Calu3 (cell line): ENCODE measurements at regions not wholly inside any gene's neighbourhood (a gene's known extent, or its start where the extent isn't known, plus 50 kb on each side); places are given as distances from the start of the nearest gene placed in this dataset.
A peak's percentile ranks its signal among the peaks of the same experiment; 100 is the strongest.
"Not testable (repeated sequence)": the region's sequence is repeated elsewhere in the genome, so short reads cannot be mapped to it uniquely, and the experiment has no call there.

Source experiments
- BruUV-seq: library from RNA; stranded (reverse); fragments of 400-500 nt; replicated peaks from 2 replicates; lab custom pipeline; 2021; lab: Mats Ljungman, UMichigan
- CTCF ChIA-PET: fragments of 300-600 bp; sonication (Branson Sonifier 250); formaldehyde crosslinking; loops from one replicate; lab custom pipeline; 2022; ENCODE audit warnings: antibody characterized with exemption; lab: Charles Lee
- DNase-seq: peaks from one replicate; pipeline ENCODE4 v3.0.0; 2022
- H3K27ac Mint-ChIP-seq: one replicate; pipeline ENCODE4 v1.8.0; 2022; ENCODE audit warnings: mixed read lengths; ENCODE audit not compliant: unreplicated experiment
- H3K27me3 Mint-ChIP-seq: one replicate; pipeline ENCODE4 v1.8.0; 2022; ENCODE audit warnings: mixed read lengths; ENCODE audit not compliant: unreplicated experiment
- H3K36me3 Mint-ChIP-seq: one replicate; pipeline ENCODE4 v1.8.0; 2022; ENCODE audit warnings: mild to moderate bottlenecking, moderate library complexity, mixed read lengths; ENCODE audit not compliant: insufficient read depth, unreplicated experiment
- H3K4me1 Mint-ChIP-seq: one replicate; pipeline ENCODE4 v1.8.0; 2022; ENCODE audit warnings: mild to moderate bottlenecking, low read depth, mixed read lengths; ENCODE audit not compliant: unreplicated experiment
- H3K4me3 Mint-ChIP-seq: one replicate; pipeline ENCODE4 v1.8.0; 2022; ENCODE audit warnings: mild to moderate bottlenecking, low read depth, moderate library complexity, mixed read lengths; ENCODE audit not compliant: unreplicated experiment
- H3K9me3 Mint-ChIP-seq: one replicate; pipeline ENCODE4 v1.8.0; 2022; ENCODE audit warnings: low read depth, mixed read lengths; ENCODE audit not compliant: unreplicated experiment
- intact Hi-C: fragments of 100-400 bp; cut with micrococcal nuclease; formaldehyde crosslinking; loops from one replicate; pipeline ENCODE4 v1.10.0; 2022; ENCODE audit not compliant: unreplicated experiment

DNA sequence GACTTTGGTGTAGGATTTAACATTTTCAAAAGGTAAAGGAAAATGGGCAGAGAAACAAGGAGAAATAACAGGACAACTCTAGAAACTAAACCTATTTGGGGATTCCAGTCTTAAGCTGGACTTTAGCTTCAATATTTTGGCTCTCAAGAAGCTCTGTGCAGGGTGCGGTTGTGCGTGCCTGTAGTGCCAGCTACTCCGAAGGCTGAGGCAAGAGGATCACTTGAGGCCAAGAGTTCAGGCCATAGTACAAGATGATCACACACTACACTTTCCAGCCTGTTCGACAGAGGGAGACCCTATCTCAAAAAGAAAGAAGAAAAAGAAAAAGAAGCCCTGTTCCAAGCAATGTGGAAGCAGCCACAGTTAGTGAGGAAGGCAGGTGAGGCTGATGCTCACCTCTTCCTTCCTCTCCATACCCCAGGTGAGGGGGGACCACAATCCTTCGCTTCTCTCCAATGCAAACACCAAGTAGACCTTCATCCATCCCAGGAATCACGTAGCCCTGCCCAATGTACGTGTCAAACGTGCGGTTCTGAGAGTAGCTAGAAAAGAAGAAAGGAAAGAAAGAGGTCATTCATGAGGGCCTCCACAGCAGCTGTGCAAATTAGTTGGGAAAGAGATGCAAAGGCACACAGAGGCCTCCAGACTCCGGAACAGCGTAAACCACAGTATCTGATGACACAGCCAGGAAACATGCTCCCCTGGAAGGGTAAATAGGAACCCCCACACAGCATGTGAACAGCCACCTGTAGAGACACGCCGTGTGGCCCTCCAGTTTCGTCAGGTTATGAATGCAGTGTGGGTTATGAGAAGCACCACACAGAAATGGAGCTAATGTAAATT is 126.5 kb upstream of the VOPP1 start:
- intact Hi-C loops, H3K27ac Mint-ChIP-seq, H3K4me3 Mint-ChIP-seq, H3K36me3 Mint-ChIP-seq, H3K27me3 Mint-ChIP-seq, H3K9me3 Mint-ChIP-seq: not testable (repeated sequence)
- peak; percentile 42 for DNase-seq
- BruUV-seq: TSS peak; percentile 81
- H3K4me1 Mint-ChIP-seq: peaks cover 18% of the 10 kb centered on the region
- CTCF ChIA-PET: interaction anchor here (0.6 kb wide), 1 partner anchor 205 kb away, joined by 4 read pairs; no protein-coding TSS in a partner anchor

DNA sequence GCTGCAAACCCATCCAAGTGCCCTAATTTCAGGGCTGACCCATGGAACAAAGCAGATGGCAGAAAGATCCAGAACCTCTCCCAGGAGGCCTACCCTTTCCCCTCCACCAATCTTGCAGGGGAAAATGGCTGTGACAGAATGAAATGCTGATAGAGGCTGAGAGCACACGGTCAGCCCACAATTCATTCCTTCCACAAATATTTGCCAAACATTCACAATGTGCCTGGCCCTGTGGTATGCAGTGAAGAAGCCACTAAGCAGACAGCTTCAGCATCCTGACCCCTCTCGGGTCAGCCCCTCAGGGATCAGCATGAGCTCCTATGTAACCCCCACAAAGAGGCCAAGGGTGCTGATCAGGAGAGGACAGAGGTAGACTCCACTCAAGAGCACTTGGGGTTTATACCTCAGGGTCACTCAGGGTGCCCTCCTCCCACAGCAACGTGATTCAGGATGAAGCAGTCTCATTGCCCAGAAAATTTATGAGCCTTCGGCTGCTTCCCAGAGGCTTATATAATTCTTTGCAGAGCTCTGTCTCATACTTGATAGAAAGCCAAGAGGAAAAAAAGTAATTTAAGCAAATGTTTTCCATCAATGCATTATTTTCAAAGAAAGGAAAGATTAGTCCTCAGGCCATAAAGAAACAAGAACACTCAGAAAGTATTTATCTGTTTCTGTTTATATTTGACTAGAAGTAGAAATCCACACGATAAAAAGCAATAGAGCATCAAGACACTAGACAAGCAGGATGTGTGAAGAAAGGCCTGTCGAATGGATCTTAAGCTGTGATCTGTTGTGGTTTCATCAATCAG is 123.8 kb upstream of the VOPP1 start:
- BruUV-seq, H3K27me3 Mint-ChIP-seq, CTCF ChIA-PET, H3K4me3 Mint-ChIP-seq, intact Hi-C loops, H3K9me3 Mint-ChIP-seq, DNase-seq, H3K36me3 Mint-ChIP-seq, H3K27ac Mint-ChIP-seq: not testable (repeated sequence)
- H3K4me1 Mint-ChIP-seq: peaks cover 20% of the 10 kb centered on the region

DNA sequence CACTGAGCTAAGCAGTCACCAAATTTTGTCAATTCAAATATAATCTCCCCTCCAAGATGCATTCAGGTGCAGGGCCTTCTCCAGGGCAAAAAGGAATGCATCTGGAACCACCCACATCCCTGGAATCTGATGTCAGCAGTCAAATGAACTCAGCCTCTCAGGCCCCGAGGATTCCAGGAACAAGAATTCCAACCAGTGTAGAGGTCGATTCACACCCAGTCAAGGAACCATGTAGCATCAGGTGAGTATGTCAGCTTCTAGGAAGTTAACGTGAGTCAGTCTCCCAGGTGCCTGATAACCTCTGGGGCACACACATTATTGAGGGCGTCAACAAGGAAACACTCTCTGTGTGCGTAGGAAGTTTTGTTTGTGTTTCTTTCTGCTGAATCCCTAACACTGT is 122.2 kb upstream of the VOPP1 start:
- H3K9me3 Mint-ChIP-seq, CTCF ChIA-PET, H3K4me3 Mint-ChIP-seq, intact Hi-C loops, BruUV-seq, H3K36me3 Mint-ChIP-seq, H3K27me3 Mint-ChIP-seq: not testable (repeated sequence)
- DNase-seq: peak; percentile 58
- peak overlapping the region; percentile 9 for H3K27ac Mint-ChIP-seq
- H3K4me1 Mint-ChIP-seq: peaks cover 20% of the 10 kb centered on the region

DNA sequence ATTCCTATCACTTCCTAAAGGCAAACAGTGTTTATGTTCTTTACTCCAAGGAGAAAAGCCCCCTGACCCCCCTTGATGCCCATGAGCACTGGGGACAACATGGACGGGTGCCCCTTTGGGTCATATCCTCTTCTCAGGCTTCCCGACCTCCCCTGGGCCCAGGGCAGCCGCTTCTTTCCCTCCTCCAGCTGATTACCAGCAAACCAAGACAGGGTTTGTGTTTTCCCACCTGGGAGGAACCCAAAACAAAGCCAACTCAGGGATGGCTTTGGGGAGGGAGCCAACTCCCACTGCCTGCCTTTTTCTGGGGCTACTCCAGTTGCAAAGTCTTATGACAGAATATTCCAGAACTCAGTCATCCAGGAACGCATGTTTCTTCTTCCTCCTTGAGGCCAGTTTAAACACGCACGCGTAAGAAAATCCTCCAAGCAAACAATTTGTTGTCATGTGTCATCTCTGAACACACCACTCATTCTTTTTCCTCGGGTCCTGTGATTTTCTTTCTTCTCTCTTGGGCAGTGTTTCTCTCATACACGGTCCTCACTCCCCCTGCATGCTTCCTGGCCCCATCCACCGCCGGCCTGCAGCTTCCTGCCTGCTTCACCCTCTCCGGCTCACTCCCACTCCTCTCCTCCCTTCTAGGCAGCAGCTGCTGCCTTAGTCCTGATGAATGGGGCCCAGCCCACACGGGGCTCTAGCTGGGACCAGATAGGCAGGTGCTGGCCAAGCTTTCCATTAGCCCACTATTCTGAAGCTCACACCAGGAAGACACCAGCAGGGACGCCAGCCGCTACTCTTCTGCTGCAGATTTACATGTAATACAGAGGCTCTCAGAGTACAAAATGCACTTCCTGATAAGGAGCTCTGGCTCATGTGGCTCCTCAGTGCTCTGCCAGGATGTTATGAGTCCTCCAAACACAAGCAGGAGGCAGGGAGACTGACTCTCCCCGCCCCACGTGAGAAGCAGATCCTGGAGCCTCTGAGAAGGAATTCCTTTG is 116.7 kb upstream of the VOPP1 start:
- not testable (repeated sequence) for BruUV-seq, DNase-seq

DNA sequence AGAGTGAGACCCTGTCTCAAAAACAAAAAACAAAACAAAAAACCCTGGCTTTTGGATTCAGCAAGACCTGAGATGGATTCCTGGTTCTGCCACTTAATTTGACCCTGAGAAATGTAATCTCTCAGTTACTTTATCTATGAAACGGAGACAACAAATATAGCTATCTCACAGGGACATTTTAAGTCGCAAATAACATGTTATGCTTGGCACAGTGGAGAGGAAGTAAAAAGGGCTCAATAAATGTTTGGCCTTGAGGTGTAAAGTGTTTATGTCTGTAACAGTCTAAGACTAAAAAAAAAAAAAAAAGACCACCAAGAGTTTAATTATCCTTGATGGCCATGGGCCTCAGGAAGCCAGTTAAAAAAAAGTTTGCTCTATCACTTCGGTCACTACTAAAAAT is 116.0 kb upstream of the VOPP1 start:
- H3K36me3 Mint-ChIP-seq, CTCF ChIA-PET, DNase-seq, H3K27ac Mint-ChIP-seq, H3K9me3 Mint-ChIP-seq, BruUV-seq, H3K4me1 Mint-ChIP-seq, H3K4me3 Mint-ChIP-seq, intact Hi-C loops: not testable (repeated sequence)
- H3K27me3 Mint-ChIP-seq: peaks cover 14% of the 10 kb centered on the region

More for the DNA sequence above, 116.7 kb upstream of the VOPP1 start:
- H3K27me3 Mint-ChIP-seq, intact Hi-C loops, H3K36me3 Mint-ChIP-seq, H3K4me1 Mint-ChIP-seq, H3K27ac Mint-ChIP-seq, H3K9me3 Mint-ChIP-seq, H3K4me3 Mint-ChIP-seq, CTCF ChIA-PET: not testable (repeated sequence)

DNA sequence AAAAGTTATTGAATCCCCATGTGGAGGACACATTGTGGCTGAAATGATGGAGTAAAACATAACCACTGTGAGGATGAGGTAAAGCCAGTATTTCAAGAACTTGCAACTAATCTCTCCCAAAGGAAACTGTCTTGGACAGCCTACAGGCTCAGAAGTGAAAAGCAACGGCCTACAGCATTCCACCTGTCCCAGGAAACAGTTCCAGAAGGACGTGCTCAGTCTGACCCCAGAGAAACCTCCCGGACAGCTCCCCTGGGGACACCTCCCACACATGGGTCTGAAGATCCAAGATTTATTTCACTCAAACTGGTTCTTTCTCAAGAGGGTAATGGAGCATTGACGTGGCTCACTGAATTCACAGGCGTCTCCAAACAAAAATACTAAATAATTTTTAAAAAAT is 115.0 kb upstream of the VOPP1 start:
- H3K36me3 Mint-ChIP-seq, H3K9me3 Mint-ChIP-seq, CTCF ChIA-PET, H3K4me1 Mint-ChIP-seq, intact Hi-C loops, H3K4me3 Mint-ChIP-seq, H3K27ac Mint-ChIP-seq, BruUV-seq, DNase-seq: not testable (repeated sequence)
- peaks cover 21% of the 10 kb centered on the region for H3K27me3 Mint-ChIP-seq

DNA sequence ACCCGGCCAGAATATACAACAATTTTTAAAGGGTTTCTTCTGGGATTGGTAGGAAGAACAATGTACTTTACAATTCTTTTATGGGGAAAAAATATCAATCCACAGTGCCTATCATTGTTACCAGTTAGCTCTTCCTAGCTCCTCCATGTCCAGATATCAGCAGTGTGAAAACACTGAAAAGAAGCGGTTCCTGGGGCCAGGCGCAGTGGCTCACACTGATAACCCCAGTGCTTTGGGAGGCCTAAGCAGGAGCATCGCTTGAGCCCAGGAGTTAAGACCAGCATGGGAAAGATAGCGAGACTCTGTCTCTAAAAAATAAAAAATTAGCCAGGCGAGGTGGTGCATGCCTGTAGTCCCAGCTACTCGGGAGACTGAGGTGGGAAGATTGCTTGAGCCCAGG is 114.5 kb upstream of the VOPP1 start:
- H3K4me3 Mint-ChIP-seq, BruUV-seq, H3K36me3 Mint-ChIP-seq, H3K27ac Mint-ChIP-seq, H3K4me1 Mint-ChIP-seq, CTCF ChIA-PET, DNase-seq, intact Hi-C loops, H3K9me3 Mint-ChIP-seq: not testable (repeated sequence)
- H3K27me3 Mint-ChIP-seq: peaks cover 21% of the 10 kb centered on the region

DNA sequence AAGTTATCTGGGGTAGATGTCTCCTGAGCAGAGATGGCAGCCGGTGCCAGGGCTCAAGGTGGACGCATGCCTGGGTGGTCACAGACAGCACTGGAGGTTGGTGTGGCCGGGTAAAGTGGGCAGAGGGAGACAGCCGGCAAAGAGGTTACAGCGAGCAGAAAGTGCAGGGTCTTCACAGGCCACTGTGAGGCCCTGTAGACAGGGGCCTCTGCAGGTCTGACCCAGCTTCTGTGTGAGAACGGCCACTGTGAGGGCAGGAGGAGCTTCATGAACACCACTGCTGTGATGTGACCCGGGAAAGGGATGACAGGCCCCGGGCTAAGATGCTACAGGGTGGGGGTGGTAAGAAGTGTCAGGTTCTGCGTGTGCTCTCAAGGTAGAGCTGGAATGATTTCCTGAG is 111.2 kb upstream of the VOPP1 start:
- not testable (repeated sequence) for H3K36me3 Mint-ChIP-seq

DNA sequence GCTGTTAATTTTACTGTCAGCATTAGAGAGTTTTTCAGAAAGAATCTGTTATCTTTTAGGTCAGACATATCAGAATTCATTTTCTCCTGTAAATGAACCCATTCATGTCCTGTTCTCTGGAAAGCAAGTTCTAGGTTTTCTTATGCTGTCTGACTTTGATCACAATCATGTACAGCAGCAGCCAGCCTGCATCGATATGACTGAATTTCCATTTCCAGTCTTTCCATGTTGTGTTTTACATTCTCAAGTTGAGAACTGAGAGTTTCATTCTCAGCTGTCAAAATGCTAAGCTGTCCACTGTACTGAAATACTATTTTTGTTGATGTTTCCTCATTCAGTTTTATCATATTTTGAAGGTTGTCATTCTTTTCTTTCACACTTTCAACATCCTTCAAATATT is 103.3 kb upstream of the VOPP1 start:
- H3K27me3 Mint-ChIP-seq, H3K4me3 Mint-ChIP-seq, H3K4me1 Mint-ChIP-seq, H3K9me3 Mint-ChIP-seq, BruUV-seq, H3K36me3 Mint-ChIP-seq, DNase-seq, CTCF ChIA-PET, H3K27ac Mint-ChIP-seq, intact Hi-C loops: not testable (repeated sequence)

More for the DNA sequence above, 111.2 kb upstream of the VOPP1 start:
- BruUV-seq, H3K4me3 Mint-ChIP-seq, intact Hi-C loops, H3K9me3 Mint-ChIP-seq, DNase-seq, H3K27ac Mint-ChIP-seq, H3K4me1 Mint-ChIP-seq, CTCF ChIA-PET: not testable (repeated sequence)
- peaks cover 21% of the 10 kb centered on the region for H3K27me3 Mint-ChIP-seq
